Pancreas (tissue), 10 donors: ENCODE measurements at regions not wholly inside any gene's neighbourhood (a gene's known extent, or its start where the extent isn't known, plus 50 kb on each side); places are given as distances from the start of the nearest gene placed in this dataset.
A peak's percentile ranks its signal among the peaks of the same experiment; 100 is the strongest.

Experiments
- ATAC-seq, 4 donors: fragments of 200-7000 bp; cut with Tn5 transposase; one replicate each; pipeline versions ENCODE4 v1.8.0 to v1.9.1; 2020; ENCODE audit warnings: mild to moderate bottlenecking in 4 of 4, moderate library complexity in 4 of 4
- DNase-seq, 6 donors: peaks; one replicate each; pipeline ENCODE4 v3.0.0-alpha.2; 2020
- FAIRE-seq: peaks from 2 replicates; lab custom pipeline; 2012; peaks lifted over from hg19 to GRCh38; lab: Jason Lieb, UNC
- H3K27ac ChIP-seq, 4 donors: fragments of 200-600 bp; sonication (generic); 1 replicate in 3 of 4; 2 replicates in 1 of 4; pipeline versions ENCODE4 v1.5.0 to v1.8.0; 2020
- H3K27me3 ChIP-seq, 4 donors: fragments of 200-600 bp; one replicate each; pipeline ENCODE4 v1.8.0; 2021
- H3K36me3 ChIP-seq, 3 donors: fragments of 200-600 bp; sonication (generic) in 1 of 3; one replicate each; pipeline versions ENCODE4 v1.5.0 to v1.8.0; 2020 to 2021
- H3K4me1 ChIP-seq, 3 donors: fragments of 200-600 bp; one replicate each; pipeline ENCODE4 v1.8.0; 2021
- H3K4me3 ChIP-seq, 4 donors: fragments of 200-600 bp; sonication (generic) in 2 of 4; one replicate each; pipeline versions ENCODE4 v1.5.0 to v1.8.0; 2020 to 2021
- H3K9me3 ChIP-seq, 4 donors: fragments of 200-600 bp; one replicate each; pipeline ENCODE4 v1.8.0; 2021
- WGBS, 2 donors: extraction: QIAGEN DNeasy Blood & Tissue Kit; methylation state at CpG; one replicate each; pipeline ENCODE4 v1.1.7; 2013; 5-methylcytosine and 5-hydroxymethylcytosine counted together
- intact Hi-C, 3 donors: fragments of 100-400 bp; cut with DNase I; formaldehyde crosslinking; loops; one replicate each; pipeline versions ENCODE4 v1.11.1 to v1.14.2; 2022
- TF ChIP-seq, protein P1 (sequence below), 4 donors: fragments of 200-600 bp; sonication (generic) in 3 of 4; IDR thresholded peaks; one replicate each; pipeline versions ENCODE4 v1.5.0 to v1.8.0; 2021; ENCODE audit warnings: antibody characterized with exemption in 4 of 4
- donor health status: healthy with polysubstance abuse.
- donor health status: DM: no; HTN: no; CAD: no; lungs with moderate emphysema.
- donor health status: DM: no; HTN: no; CAD: no.
- donor health status: control.
- donor health status: control.
- donor health status: Bipolar disorder and iron deficiency.
- donor health status: DM: yes; HTN: yes; CAD: no.
- donor health status: DM: no; HTN: no; CAD: no.
- donor health status: DM: no; HTN: no; CAD: no.
- donor health status: DM: yes; HTN: yes; CAD: no.

DNA sequence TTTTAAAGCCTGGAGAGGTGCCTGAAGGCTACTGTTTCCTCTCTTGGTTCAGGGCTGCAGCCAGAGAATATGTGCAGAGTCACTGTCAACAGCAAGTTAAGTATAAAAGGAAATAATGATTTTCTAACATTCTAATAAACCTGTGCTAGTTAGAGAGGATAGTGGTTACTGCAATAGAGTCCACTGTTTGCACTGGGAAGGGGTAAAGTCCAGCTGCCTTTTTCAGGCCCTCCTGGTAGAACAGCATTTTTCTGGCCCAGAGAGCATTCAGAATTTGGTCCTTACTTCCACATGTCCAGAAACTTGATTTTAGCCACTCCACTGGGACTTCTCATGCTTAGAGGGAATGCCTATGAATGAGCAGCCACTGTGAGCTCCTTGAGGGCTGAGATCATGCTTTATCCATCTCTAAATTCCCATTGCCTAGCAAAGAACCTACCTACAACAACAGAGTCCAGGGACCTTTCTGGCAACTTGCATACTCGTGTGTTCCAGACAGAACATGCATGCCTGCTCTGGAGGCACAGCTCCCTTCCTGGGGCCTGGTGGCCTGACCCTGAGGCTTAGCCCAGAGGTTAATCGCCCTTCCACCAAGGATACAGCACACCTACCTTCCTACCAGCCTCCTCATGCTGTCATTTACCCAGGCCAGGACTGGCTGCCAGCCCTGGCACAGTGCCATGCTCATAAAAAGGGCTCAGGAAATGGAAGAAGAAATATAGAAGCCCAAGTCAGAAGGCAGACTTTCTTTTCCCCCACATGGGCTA is 50.3 kb upstream of the ATP13A3 start:
- 8 to 15% methylated on average over 2 of the region's 2 CpGs for WGBS, 2 donors
- no peak for FAIRE-seq
- intact Hi-C loops, result no loop called here
- TF ChIP-seq, protein P1, sequence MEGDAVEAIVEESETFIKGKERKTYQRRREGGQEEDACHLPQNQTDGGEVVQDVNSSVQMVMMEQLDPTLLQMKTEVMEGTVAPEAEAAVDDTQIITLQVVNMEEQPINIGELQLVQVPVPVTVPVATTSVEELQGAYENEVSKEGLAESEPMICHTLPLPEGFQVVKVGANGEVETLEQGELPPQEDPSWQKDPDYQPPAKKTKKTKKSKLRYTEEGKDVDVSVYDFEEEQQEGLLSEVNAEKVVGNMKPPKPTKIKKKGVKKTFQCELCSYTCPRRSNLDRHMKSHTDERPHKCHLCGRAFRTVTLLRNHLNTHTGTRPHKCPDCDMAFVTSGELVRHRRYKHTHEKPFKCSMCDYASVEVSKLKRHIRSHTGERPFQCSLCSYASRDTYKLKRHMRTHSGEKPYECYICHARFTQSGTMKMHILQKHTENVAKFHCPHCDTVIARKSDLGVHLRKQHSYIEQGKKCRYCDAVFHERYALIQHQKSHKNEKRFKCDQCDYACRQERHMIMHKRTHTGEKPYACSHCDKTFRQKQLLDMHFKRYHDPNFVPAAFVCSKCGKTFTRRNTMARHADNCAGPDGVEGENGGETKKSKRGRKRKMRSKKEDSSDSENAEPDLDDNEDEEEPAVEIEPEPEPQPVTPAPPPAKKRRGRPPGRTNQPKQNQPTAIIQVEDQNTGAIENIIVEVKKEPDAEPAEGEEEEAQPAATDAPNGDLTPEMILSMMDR (IDR thresholded peaks at IDR 0.05), result no peak
- peaks cover 10 to 17% (median 12%) of the 10 kb centered on the region in 3 donors for H3K4me1 ChIP-seq
- H3K9me3 ChIP-seq, result no peaks in the 10 kb centered on the region
- peak; percentile 65 to 87 (median 82) for DNase-seq
- no peaks in the 10 kb centered on the region for H3K36me3 ChIP-seq
- H3K27ac ChIP-seq, result peak overlapping the region; percentile 47 to 73 (median 67)
- no peaks in the 10 kb centered on the region for H3K27me3 ChIP-seq
- peak; percentile 79 to 89 (median 86) for ATAC-seq
- no peak overlapping the region for H3K4me3 ChIP-seq
